NK-92 (cell line): ENCODE measurements at regions not wholly inside any gene's neighbourhood (a gene's known extent, or its start where the extent isn't known, plus 50 kb on each side); places are given as distances from the start of the nearest gene placed in this dataset.

Experiments
- DNase-seq: peaks from one replicate; lab custom pipeline; 2025; ENCODE audit not compliant: unreplicated experiment; lab: John Stamatoyannopoulos, UW

DNA sequence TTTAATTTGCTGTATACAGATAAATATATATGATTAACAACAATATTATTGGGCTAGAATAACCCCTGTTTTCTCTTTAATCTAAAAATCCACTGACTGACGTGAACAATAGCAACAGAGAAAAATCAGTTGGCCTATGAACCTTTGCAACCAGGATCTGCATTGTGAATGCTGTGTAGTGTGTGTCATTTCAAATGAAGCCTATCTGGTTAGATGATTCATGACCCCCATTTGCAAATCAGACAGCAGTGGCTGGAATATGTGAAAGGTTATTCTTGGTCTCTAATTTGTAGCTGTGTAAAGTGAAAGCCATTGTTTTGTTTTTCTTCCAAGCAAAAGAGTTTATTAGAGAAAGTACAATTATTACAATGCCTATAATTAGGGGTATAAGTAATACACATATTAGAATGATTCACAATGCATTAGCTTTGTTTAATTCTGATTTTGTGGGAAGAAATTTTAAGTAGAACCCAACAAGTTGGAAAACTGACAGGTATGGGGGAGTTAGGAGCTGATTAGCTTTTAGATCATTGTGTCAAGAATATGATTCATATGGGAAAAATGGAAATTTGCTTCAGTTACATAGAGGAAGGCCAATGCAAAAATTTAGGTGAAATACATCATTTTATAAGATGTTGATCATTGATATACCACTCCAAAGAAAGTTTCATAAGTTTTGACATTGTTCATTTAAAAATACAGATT lies 1362.2 kb upstream of the TMEFF2 start:
- DNase-seq, result no peak

DNA sequence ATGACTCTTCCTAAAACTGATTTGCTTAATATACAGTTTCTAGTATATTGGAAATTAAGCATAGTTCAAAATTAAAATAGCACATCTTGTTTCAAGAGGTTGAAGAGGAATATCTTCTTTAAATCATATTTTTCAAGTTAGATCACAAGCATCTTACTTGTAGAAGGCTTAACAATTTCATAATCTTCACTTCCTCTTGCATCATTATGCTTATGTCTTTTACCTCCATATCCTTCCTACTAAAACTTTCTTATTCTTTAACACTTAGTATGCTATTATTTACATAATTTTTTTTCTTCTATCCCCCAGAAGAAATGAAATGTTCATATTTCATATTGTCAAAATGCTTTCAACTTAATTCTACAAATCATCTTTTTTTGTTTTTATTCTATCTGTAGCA lies 1354.9 kb upstream of the TMEFF2 start:
- no peak for DNase-seq

DNA sequence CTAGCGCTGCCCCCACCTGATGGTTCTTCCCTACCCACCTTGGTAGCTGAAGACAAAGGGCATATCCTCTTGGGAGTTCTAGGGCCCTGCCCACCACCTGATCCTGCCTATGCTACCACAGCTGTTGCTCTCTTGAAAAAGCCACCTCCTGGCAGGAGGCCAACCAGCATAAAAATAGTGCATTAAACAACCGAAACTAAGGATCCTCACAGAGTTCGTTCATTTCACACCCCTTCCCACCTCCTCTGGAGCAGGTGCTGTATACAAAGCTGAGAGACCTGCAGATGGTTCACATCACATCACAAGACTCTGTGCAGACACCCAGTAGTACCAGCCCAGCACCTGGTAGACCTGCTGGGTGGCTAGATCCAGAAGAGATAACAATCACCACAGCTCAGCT lies 1348.0 kb upstream of the TMEFF2 start:
- no peak for DNase-seq

DNA sequence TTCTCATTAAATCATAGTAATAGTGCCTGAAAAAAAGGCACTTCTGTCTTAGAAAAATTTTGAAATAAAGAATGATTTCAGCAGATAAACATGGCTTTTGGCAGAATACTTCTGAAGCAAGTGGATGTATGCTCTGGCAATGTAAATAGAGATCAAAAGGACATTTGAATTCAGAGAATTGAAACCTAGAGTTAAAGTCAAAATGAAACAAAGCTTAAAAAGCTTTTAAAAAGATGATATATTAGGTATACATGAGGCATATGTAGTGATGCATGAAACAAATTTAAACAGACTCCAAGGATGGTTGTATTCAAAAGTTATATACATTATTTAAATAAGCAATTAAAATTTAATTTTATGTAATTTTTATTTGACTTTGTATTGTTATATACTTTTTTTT lies 1344.5 kb upstream of the TMEFF2 start:
- DNase-seq, result no peak

DNA sequence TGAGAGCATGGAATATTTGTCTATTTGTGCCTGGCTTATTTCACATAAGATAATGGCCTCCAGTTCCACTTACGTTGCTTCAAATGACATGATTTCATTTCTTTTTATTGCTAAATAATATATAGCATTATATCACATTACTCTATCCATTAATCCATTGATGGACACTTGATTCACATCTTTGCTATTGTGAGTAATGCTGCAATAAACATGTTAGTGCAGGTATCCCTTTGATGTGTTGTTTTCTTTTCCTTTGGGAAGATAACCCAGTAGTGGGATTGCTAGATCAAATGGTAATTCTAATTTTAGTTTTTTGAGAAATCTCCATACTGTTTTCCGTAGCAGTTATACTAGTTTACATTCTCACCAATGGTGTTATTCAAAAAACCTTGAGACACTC lies 1343.3 kb upstream of the TMEFF2 start:
- DNase-seq, result no peak

DNA sequence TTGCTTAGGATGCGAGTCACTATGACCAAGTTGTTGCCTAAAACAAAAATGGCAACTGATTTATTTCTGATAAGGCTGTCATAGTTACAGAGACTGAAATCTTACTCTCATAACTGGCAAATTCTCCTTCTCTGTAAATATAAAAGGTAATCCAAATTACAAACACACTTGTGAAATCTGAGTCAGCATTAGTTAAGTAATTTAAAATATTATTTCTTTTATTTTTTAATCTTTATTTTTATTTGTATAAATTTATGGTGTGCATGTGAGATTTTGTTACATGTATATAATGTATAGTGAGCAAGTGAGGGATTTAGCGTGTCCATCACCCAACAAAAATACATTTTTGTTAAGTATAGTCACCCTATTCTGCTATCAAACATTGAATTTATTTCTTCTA lies 1342.8 kb upstream of the TMEFF2 start:
- no peak for DNase-seq

DNA sequence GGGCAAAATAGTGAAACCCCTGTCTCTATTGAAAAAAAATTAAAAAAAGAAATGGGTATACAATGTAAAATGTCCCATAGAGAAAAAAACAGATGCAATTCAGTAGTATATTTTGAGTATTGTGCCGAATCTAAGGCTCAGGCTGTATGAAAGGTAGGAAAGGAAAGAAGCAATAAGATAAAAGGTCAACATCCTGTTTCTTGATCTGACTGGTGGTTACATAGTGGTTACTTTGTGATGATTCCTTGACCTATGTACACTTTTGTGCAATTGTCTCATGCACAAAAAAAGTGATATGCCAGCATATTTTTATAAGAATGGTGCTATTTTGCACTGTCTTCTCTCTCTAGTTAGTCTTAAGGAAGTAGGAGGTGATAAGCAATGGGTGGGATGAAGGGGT lies 1333.7 kb upstream of the TMEFF2 start:
- DNase-seq, result no peak

DNA sequence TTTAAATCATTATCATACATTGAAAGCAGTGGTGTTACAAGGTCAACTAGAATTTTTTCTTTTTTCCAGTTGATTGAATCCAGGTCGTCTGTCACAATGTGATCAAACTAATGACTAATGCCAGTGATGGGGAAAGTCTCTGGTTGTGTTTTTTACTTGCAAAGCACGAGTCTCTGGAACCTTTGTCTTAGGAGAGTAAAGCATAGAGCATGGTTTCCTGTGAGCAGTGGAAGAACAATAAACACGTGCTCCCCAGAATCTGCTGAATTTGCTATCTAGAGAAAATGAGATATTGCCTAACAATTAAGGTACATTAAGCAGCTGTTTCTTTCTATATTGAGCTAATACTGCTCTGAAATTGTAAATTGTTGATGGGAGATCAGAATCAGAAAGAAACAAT lies 1332.4 kb upstream of the TMEFF2 start:
- no peak for DNase-seq

DNA sequence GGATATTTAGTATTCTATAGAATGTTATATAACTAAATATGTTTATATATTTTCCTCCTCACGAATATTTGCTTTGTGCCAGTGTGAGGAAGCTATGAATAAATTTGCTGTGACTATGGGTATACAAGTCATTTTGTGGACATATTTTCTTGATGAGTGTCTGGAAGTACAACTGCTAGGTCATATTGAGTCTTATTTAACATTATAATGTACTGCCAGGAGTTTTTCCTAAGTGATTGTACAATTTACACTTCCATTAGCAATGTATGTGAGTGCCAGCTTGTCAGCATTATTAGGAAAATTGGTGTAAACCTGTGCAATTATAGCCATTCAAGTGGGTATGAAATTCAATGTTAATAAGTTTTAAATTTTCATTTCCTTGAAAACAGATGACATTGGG lies 1328.9 kb upstream of the TMEFF2 start:
- no peak for DNase-seq

DNA sequence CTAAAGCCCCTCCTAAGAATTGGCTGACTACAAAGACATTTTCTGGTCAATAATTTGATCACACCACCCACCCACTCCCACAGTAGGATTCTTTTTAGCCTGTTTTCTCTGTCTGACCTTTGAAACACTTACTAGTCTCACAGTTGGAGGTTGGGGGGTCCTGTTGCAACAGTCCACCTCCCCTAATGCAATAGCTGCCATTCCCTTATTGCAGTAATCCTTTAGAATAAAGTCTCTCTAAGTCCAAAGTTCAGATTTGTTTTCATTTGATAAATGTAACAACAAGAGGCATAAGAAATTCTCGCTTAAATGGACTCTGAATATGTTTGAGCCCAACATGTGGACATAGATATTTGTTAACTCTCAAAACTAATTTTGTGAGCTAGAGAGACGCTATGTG lies 1326.8 kb upstream of the TMEFF2 start:
- DNase-seq, result no peak

DNA sequence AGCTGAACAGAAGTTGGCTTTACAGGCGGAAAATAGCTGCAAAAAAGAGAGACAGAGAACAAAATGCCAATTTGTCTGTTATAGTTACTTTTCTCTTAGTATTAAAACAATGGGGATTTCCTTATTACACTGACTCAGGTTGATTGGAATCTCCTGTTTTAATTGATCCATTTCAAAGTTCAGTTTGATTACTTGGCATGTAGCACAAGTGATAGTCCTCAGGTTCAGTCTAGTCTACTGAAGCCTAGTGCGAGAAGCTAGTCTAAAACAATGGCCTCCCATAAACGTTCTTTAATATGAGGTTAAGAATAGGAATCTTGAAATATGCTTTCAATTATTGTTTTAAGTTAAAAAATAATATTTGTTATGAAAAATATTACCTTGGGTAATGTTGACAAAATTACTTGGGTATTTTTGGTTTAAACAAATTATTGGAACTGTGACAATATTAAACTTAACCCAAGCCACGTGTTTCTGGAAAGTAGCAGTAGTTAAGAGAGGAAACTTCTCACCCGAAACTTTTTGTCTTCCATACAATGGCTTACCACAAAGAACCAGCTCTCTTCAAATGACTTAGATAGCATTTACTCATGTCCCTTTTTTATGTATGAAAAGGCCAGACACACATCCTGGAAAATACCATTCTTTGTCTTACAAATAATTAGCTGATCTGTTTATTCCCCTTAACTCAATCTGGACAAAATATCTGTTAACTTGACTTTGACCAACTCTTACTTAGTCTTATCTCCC lies 1326.2 kb upstream of the TMEFF2 start:
- no peak for DNase-seq

DNA sequence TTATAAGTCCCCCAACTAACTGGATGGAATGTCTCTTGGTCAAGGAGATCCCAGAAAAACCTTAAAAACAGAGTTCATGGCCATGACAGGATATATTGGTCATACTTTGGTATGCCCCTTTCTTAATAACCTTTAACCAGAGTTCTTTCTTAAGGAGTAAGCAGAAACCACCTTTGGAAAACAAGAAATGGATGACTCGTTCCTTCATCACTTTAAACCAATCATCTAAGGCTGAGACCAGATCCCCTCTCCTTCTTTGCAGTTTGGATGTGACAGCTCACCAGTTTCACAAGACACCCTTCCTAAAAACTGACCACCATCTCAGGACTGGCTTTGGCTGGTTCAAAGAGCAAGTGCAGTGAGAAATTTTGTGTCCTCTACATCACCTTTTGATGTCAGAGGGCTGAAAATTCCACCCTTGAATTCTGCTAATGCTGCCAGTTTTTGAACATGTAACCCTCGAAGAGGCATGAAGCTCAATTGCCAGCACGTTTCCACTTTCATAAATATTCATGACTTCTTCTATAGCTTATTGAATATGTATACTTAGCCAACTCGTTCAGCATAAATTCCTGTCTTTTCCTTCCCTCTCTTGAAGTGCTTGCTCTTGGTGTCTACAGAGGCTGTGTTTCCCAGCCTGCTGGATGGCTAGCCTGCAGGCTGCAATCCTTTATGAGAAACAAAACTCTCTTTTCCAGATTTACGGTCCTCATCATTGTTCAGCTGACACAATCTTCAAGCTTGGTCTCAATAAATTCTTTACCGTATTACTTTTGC lies 1323.5 kb upstream of the TMEFF2 start:
- DNase-seq, result no peak

DNA sequence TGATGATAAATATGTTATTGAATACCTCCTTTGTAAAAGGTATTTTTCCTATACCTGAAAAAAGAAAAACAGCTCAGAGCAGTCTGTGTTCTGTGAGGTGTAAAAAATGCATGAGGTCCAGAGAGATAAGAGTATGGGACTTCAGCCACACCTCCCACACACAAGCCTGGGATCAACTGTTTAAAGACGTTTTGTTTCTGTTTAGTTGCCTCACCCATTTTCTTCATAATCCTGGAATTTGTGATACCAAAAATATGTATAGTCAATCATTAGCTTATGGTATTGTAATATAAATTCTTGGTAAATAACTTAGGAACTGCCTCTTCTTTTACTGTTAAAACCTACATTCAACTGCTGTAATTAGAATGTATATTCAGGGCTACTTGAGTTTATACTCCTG lies 1322.9 kb upstream of the TMEFF2 start:
- no peak for DNase-seq

DNA sequence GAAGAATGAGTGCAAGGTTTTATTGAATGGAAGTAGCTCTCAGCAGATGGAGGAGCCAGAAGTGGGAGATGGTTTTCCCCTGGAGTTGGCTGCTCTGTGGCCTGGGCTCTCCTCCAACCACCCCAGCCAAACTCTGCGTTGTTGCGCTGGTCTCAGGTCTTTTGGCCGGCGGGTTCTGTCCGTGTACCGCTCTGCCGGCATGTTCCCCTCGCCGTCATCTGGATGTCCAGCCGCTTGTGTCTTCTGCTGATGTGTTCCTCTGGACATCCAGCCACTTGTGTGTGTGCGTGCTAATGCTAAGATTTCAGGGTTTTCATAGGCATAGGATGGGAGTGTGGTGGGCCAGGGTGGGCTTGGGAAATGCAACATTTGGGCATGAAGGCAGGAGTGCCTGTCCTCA lies 1311.3 kb upstream of the TMEFF2 start:
- DNase-seq, result no peak

DNA sequence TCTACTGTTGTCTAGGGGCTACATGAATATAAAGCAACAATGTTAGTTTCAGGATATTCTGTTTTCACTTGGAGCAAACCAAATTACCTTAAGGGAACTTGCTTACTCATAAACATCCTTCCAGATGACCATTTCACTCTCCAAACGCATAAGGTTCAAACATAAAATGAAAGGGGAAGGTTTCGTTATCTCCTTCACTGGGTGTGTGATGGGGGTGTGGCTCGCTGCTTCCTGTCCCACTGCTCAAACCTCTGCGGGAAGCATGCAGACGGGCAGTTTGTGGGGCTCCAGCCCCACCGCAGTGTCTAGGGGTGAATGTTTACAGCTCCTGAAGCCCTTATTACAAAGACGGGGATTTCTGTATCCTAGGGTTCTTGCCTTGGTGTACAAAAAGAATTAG lies 1310.9 kb upstream of the TMEFF2 start:
- DNase-seq, result no peak

DNA sequence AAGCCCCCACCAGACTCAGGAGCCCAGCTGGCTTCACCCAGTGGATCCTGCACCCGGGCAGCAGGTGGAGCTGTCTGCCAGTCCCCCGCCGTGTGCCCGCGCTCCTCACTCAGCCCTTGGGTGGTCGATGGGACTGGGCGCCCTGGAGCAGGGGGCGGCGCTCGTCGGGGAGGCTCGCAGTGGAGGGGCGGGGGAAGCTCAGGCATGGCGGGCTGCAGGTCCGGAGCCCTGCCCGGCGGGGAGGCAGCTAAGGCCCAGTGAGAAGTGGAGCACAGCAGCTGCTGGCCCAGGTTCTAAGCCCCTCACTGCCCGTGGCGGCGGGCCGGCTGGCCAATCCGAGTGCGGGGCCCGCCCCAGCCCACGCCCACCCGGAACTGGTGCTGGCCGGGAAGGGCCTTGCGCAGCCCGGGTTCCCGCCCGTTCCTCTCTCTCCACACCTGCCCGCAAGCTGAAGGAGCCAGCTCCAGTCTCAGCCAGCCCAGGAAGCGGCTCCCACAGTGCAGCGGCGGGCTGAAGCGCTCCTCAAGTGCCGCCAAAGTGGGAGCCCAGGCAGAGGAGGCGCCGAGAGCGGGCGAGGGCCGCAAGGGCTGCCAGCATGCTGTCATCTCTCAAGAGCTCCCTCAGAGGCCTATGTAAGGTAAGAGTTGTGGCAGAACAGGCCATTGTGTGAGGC lies 1307.8 kb upstream of the TMEFF2 start:
- no peak for DNase-seq

DNA sequence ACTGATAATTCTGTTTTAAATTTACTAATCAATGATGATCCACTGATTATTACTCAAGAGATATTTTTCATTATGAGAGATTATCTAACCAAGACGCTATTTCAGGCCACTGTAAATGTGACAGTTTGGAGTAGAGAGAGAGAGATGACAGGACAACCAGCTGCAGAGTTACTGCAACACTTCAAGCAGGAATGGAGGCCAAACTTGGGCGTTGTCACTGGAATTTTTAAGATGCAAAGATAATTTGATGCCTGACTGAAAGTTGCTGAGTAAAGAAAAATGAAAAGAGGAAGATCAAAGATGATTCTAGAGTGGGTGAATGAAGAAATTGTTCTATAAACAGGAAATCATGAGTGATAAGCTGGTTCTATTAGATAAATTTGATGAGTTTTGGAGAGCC lies 1302.1 kb upstream of the TMEFF2 start:
- DNase-seq, result no peak

DNA sequence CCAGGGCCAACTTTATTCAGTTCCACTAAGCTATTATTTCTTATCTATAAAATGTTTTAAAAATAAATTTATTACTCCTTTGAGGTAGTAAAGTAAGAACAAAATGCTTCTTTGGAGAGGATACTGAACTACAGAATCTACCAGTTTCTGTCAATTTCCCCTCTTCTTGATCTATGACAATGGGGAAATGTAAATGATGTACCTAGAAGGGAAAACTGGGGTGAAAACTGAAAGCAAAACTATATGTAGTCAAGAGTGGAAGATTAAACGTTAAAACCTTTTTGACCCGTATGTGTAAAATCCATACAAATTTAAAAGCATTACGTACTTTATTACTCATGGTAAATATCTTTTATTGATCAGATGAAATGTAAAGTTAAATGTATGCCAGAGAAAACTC lies 1287.8 kb upstream of the TMEFF2 start:
- no peak for DNase-seq

DNA sequence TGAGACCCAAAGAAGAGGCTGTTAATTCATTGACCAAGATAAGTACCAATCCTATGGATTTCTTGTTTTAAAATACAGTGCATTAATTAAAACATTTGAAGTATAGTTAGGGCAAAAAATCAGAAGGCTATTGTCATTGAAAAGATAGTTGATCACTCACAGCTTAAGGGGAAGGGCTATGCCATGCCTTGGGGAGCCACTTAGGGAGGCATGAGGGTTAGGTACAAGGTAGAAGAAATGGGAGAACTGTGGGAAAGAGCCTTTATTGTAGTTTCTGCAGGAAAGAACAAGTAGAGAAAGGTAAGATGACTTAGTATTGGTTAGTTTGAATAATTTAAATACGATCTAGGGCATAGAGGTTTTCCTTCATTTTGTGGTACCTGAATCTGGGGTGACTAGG lies 1285.5 kb upstream of the TMEFF2 start:
- DNase-seq, result no peak

DNA sequence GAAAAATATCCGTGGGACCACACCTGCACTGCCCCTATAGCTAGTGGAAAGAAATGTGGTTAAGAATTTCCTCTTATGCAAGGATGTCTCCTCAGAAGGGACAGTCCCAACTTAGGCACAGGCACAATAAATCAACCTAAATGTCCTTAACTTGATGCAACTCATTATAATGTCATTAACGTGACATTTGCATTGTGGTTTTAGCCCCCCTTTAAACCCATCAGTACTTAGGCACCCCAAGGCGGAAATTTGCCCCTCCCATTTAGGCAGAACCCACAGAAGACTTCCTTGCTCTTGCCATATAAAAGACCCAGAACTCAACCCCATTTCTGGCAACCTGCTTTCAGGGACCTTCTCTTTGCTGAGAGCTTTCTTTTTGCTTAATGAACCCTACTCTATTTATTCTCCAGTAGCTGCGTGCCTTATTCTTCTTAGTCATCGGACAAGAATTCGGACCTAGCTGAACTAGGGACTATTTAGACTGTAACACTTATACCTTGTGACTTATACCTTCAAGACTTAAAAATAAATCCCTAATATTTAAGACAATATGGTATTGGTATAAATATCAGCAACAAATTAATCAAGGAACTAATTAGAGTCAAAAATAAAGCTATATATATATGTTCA lies 1281.6 kb upstream of the TMEFF2 start:
- no peak for DNase-seq

DNA sequence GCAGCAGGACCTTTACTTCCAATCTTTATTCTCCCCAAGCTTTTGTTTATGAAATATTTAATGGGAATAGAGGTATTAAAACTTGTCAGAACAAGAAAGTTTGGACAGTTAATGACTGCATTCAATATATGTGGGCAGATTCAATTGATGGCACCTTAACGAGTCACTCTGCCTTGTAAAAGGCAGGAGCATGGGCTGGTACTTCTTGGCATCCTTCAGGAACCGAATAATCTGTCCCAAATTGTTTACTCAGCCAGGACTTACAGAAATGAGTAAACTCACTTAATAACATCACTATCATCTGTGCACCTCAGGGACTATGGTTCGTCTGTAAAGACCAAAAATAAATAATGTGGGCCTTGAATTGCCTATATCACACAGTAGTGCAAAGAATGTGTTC lies 1280.3 kb upstream of the TMEFF2 start:
- DNase-seq, result no peak
